SU-DHL-6 (cell line): ENCODE measurements at regions not wholly inside any gene's neighbourhood (a gene's known extent, or its start where the extent isn't known, plus 50 kb on each side); places are given as distances from the start of the nearest gene placed in this dataset.

ENCODE experiments used
- CTCF ChIP-seq: fragments of 200-600 bp; sonication (generic); IDR thresholded peaks from one replicate; pipeline ENCODE4 v1.5.1; 2017; ENCODE audit warnings: antibody characterized with exemption, mild to moderate bottlenecking, low read length, moderate library complexity; ENCODE audit not compliant: insufficient read depth, poor library complexity, severe bottlenecking
- EZH2phosphoT487 ChIP-seq: fragments of 200-600 bp; sonication (generic), shearing (Covaris generic); conservative IDR thresholded peaks from 2 replicates; pipeline ENCODE4 v1.6.1; 2018; ENCODE audit warnings: mild to moderate bottlenecking, antibody characterized with exemption, low read length, moderate library complexity, mixed read lengths

DNA sequence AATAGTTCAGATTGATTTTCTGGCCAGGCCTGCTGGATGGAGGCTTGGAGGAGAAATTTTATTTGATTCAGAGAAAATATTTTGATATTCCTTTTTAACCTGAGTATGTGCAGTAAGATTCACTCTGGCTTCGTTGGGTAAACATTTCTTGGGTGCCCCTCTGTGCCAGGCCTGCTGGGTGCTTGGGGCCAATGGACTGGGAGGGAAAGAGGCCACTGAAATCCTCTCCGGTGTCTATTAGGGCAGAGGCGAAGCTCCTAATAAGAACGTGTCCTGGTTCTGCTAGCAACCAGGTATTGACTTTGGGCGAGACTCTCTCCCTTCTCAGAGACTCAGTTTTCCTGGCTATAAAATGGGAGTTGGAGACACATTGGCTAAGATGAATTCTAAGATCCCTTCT, 122.5 kb downstream of the CYLD start:
- TF ChIP-seq EZH2phosphoT487 (no peak), CTCF (no peak)
